ENCODE measurements at regions not wholly inside any gene's neighbourhood (a gene's known extent, or its start where the extent isn't known, plus 50 kb on each side); places are given as distances from the start of the nearest gene placed in this dataset.

DNA sequence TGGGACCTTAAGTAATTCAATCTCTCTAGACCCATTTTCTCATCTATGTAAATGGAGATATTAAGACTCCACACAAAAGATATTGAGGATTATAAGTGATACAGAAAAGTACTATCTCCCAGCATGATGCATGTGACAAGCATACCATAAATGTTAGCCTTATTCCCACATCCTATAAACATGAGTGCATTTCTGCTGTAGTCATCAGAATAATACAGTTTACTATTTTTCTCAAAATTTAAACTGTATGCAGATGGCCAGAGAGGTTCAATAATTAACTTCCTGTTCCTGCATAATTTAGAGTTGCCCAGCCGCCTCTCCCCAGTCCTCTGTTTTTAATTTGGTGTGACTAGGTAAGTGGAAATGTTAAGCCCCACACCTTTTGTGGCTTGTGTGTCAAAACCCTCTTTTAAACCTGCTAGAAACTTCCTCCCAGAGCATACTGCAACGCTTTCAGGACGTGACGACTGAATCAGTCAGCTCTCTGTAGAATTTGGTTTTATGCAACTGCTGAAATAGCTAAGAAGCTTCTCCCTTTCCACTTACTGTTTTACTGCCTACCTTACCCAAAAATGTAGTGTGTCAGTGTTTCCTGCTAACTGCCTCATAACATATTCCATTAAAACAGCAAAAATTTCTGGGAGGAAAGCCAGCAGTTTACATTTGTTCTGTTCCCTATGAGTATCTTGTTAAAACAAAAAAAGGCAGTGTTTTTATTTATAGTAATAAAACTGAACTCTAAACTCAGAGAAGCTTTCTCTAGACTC is 1037.9 kb downstream of the EPHA3 start (continued):
- TF ChIP-seq, protein P1, sequence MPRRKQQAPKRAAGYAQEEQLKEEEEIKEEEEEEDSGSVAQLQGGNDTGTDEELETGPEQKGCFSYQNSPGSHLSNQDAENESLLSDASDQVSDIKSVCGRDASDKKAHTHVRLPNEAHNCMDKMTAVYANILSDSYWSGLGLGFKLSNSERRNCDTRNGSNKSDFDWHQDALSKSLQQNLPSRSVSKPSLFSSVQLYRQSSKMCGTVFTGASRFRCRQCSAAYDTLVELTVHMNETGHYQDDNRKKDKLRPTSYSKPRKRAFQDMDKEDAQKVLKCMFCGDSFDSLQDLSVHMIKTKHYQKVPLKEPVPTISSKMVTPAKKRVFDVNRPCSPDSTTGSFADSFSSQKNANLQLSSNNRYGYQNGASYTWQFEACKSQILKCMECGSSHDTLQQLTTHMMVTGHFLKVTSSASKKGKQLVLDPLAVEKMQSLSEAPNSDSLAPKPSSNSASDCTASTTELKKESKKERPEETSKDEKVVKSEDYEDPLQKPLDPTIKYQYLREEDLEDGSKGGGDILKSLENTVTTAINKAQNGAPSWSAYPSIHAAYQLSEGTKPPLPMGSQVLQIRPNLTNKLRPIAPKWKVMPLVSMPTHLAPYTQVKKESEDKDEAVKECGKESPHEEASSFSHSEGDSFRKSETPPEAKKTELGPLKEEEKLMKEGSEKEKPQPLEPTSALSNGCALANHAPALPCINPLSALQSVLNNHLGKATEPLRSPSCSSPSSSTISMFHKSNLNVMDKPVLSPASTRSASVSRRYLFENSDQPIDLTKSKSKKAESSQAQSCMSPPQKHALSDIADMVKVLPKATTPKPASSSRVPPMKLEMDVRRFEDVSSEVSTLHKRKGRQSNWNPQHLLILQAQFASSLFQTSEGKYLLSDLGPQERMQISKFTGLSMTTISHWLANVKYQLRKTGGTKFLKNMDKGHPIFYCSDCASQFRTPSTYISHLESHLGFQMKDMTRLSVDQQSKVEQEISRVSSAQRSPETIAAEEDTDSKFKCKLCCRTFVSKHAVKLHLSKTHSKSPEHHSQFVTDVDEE (CRISPR knock-in tag; IDR thresholded peaks at IDR 0.05), result no peak
- TF ChIP-seq BACH2 (CRISPR knock-in tag; IDR thresholded peaks at IDR 0.05; ENCODE audit: borderline replicate concordance), result no peak
- no peak for TF ChIP-seq TOX (CRISPR knock-in tag; IDR thresholded peaks at IDR 0.05; ENCODE audit: borderline replicate concordance)

DNA sequence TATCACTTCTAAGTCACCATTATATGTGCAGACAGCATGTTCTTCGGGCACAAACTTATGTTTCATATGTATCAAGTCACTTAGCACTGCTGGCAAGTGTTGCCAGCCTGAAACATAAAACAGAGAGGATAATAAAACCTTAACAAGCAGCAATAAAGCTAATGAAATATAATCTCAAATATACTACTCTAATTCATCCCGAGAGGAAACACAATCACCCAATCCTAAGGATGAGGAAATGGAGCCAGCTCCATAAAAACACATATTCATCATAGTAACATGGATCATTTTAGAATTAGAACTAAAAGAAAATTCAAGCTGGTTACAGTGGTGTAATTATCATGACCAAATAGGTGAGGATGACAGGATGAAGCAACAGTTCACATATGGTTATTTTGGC is 1072.7 kb downstream of the EPHA3 start:
- TF ChIP-seq, protein P1 (CRISPR knock-in tag; IDR thresholded peaks at IDR 0.05), result no peak
- TF ChIP-seq PPARA (CRISPR knock-in tag; IDR thresholded peaks at IDR 0.05; ENCODE audit: borderline replicate concordance) (no peak), ZNF70 (CRISPR knock-in tag; IDR thresholded peaks at IDR 0.05) (no peak), GLIS3 (CRISPR knock-in tag; IDR thresholded peaks at IDR 0.05) (no peak)
- no peak for ATAC-seq

DNA sequence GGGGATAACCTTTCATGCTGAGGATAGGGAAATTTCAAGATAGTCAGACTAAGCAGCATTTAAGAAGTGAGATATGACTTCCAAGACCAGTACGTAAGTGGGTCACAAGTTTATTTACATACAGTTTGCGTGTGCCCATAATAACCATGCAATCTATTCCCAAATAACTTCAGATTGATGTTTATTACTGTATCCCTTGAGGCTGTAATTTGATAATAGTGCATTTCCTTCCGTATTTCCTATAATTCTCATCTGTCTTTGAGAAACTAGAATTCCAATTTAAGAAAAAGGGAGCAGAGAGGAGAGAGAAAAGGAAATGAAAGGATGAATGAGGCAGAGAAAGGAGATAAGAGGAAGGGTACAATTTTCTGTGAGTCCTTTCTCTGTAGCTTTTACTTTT is 1073.1 kb downstream of the EPHA3 start:
- no peak for ATAC-seq
- TF ChIP-seq ZNF8 (CRISPR knock-in tag; IDR thresholded peaks at IDR 0.05) (no peak), GLIS3 (CRISPR knock-in tag; IDR thresholded peaks at IDR 0.05) (no peak), TCF4 (CRISPR knock-in tag; IDR thresholded peaks at IDR 0.05; ENCODE audit: borderline replicate concordance) (no peak), ZNF565 (CRISPR knock-in tag; conservative IDR thresholded peaks at IDR 0.05; ENCODE audit: low read depth) (no peak), PPARA (CRISPR knock-in tag; IDR thresholded peaks at IDR 0.05; ENCODE audit: borderline replicate concordance) (no peak), SNAI2 (CRISPR knock-in tag; IDR thresholded peaks at IDR 0.05) (no peak), BACH2 (CRISPR knock-in tag; IDR thresholded peaks at IDR 0.05; ENCODE audit: borderline replicate concordance) (no peak), ISL1 (CRISPR knock-in tag; IDR thresholded peaks at IDR 0.05) (no peak), RARB (CRISPR knock-in tag; IDR thresholded peaks at IDR 0.05) (no peak), ZFP30 (CRISPR knock-in tag; IDR thresholded peaks at IDR 0.05) (no peak), ZNF70 (CRISPR knock-in tag; IDR thresholded peaks at IDR 0.05) (no peak)
- TF ChIP-seq, protein P1 (CRISPR knock-in tag; IDR thresholded peaks at IDR 0.05), result no peak
- TF ChIP-seq, protein P2, sequence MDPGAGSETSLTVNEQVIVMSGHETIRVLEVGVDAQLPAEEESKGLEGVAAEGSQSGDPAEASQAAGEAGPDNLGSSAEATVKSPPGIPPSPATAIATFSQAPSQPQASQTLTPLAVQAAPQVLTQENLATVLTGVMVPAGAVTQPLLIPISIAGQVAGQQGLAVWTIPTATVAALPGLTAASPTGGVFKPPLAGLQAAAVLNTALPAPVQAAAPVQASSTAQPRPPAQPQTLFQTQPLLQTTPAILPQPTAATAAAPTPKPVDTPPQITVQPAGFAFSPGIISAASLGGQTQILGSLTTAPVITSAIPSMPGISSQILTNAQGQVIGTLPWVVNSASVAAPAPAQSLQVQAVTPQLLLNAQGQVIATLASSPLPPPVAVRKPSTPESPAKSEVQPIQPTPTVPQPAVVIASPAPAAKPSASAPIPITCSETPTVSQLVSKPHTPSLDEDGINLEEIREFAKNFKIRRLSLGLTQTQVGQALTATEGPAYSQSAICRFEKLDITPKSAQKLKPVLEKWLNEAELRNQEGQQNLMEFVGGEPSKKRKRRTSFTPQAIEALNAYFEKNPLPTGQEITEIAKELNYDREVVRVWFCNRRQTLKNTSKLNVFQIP (CRISPR knock-in tag; IDR thresholded peaks at IDR 0.05; ENCODE audit: borderline replicate concordance, low read depth), result no peak

DNA sequence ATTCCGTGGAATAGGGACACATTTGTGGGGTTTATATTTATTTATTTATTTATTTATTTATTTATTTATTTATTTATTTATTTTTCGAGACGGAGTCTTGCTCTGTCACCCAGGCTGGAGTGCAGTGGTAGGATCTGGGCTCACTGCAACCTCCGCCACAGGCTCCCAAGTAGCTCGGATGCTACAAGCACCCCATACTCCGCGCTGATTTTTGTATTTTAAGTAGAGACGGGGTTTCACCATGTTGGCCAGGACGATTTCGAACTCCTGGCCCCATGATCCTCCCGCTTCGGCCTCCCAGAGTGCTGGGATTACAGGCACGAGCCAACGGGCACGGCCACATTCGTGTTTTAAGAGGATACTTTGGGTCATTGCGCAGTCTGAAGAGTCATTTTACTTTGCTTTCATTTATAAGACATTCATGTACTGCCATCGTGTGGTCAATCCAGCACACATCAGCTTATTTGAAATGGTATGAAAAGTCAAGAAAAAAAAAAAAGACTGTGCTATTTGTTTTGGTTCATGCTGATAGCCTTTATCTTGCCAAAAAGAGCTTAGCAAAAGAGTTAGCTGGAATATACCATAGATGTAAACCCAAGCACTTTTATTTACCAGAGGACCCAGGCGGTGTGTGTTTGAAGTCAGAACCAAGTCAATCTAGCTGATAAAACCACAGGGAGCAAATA is 1075.0 kb downstream of the EPHA3 start:
- peak; percentile 96 for ATAC-seq

Data from SK-N-SH treated with all-trans-retinoic acid at 6 μM for 48 hours (cell line).